Keratinocyte (primary cell): ENCODE measurements at regions not wholly inside any gene's neighbourhood (a gene's known extent, or its start where the extent isn't known, plus 50 kb on each side); places are given as distances from the start of the nearest gene placed in this dataset.
"Not testable (repeated sequence)": the region's sequence is repeated elsewhere in the genome, so short reads cannot be mapped to it uniquely, and the experiment has no call there.

Source experiments
- DNase-seq: peaks from one replicate; pipeline ENCODE4 v3.0.0-alpha.2; 2011; ENCODE audit warnings: low read depth, missing footprints, low spot score
- FAIRE-seq: peaks from 2 replicates; lab custom pipeline; 2011; peaks lifted over from hg19 to GRCh38; lab: Jason Lieb, UNC
- H2AFZ ChIP-seq: 2 replicates; pipeline ENCODE4 v1.6.0; 2012; ENCODE audit warnings: low read length, control low read depth, inconsistent platforms; ENCODE audit not compliant: control insufficient read depth
- H3K27ac ChIP-seq: 2 replicates; pipeline ENCODE4 v1.5.1; 2011; ENCODE audit warnings: low read length; ENCODE audit not compliant: control insufficient read depth, insufficient read depth
- H3K27me3 ChIP-seq: 3 replicates; pipeline ENCODE4 v1.6.0; 2011; ENCODE audit warnings: low read length; ENCODE audit not compliant: control insufficient read depth, insufficient read depth; ENCODE audit errors: extremely low read depth
- H3K36me3 ChIP-seq, 2 experiments: 2 replicates in 1 of 2; 3 replicates in 1 of 2; pipeline ENCODE4 v1.5.1; 2011; ENCODE audit warnings: low read length in 2 of 2, mild to moderate bottlenecking in 1 of 2; ENCODE audit not compliant: control insufficient read depth in 2 of 2, insufficient read depth in 2 of 2; ENCODE audit errors: extremely low read depth in 1 of 2
- H3K4me1 ChIP-seq: 3 replicates; pipeline ENCODE4 v1.5.1; 2011; ENCODE audit warnings: low read length; ENCODE audit not compliant: control insufficient read depth, insufficient read depth; ENCODE audit errors: extremely low read depth
- H3K4me2 ChIP-seq: 3 replicates; pipeline ENCODE4 v1.6.0; 2011; ENCODE audit warnings: low read depth, low read length; ENCODE audit not compliant: control insufficient read depth, insufficient read depth; ENCODE audit errors: extremely low read depth
- H3K4me3 ChIP-seq, 3 experiments: fragments of 200-600 bp in 1 of 3; sonication (generic) in 1 of 3; 2 replicates in 2 of 3; 3 replicates in 1 of 3; pipeline ENCODE4 v1.5.1; 2011 to 2016; ENCODE audit warnings: low read length in 3 of 3, mild to moderate bottlenecking in 3 of 3, control low read depth in 2 of 3, inconsistent platforms in 1 of 3, low read depth in 1 of 3, mixed read lengths in 1 of 3, mixed run types in 1 of 3, moderate library complexity in 1 of 3; ENCODE audit not compliant: control insufficient read depth in 2 of 3, insufficient read depth in 2 of 3; ENCODE audit errors: extremely low read depth in 1 of 3
- H3K79me2 ChIP-seq: 2 replicates; pipeline ENCODE4 v1.6.0; 2012; ENCODE audit warnings: low read length; ENCODE audit not compliant: control insufficient read depth, insufficient read depth
- H3K9ac ChIP-seq: 3 replicates; pipeline ENCODE4 v1.6.0; 2011; ENCODE audit warnings: low read length; ENCODE audit not compliant: control insufficient read depth, insufficient read depth; ENCODE audit errors: extremely low read depth
- H3K9me1 ChIP-seq: 3 replicates; pipeline ENCODE4 v1.6.0; 2011; ENCODE audit warnings: low read length; ENCODE audit not compliant: control insufficient read depth, insufficient read depth; ENCODE audit errors: extremely low read depth
- H3K9me3 ChIP-seq: 2 replicates; pipeline ENCODE4 v1.5.1; 2012; ENCODE audit warnings: low read depth, low read length; ENCODE audit not compliant: control insufficient read depth
- H4K20me1 ChIP-seq: 3 replicates; pipeline ENCODE4 v1.6.0; 2011; ENCODE audit warnings: low read length; ENCODE audit not compliant: control insufficient read depth, insufficient read depth; ENCODE audit errors: extremely low read depth
- CTCF ChIP-seq, 3 experiments: IDR thresholded peaks in 1 of 3; conservative IDR thresholded peaks in 1 of 3; optimal IDR thresholded peaks in 1 of 3; 2 replicates in 2 of 3; 3 replicates in 1 of 3; pipeline versions ENCODE3 to v1.5.1; 2011; ENCODE audit warnings: low read length in 3 of 3, mild to moderate bottlenecking in 3 of 3, moderate library complexity in 2 of 3, control low read depth in 1 of 3, inconsistent platforms in 1 of 3; ENCODE audit not compliant: insufficient read depth in 2 of 3; ENCODE audit errors: extremely low read depth in 1 of 3
- EZH2 ChIP-seq: IDR thresholded peaks from one replicate; pipeline ENCODE4 v1.6.1; 2012; ENCODE audit warnings: inconsistent platforms, mild to moderate bottlenecking, low read length, moderate library complexity
- dilution Hi-C: fragments of 300-500 bp; cut with MboI; formaldehyde crosslinking; loops from one replicate; pipeline ENCODE4 v1.7.0; 2020; ENCODE audit warnings: low sequenced_read_pairs; ENCODE audit not compliant: extremely low pct_ligation_motif_present

DNA sequence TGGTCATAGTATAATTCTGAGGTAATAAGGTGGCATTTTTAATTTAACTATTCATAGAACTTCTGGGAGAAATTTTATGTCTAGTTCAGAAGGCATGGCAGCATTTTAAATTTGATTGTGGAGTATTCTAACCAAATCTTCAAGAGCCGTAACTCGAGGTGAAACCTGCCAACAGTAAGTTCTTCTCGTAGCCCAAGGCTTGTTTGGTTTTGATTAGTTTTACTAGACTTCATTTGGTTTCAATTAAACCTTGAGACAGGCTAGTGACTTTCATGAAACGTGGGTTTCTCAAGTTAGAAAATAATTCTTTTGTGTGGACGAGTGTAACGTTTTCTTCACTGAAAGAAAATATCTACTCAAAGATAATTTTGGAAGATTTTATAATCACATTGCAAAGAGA, 395.5 kb downstream of the USP25 start:
- H3K9ac ChIP-seq = no peak overlapping the region
- no peaks in the 10 kb centered on the region for H3K79me2 ChIP-seq
- no peak overlapping the region for H2AFZ ChIP-seq
- H3K4me3 ChIP-seq = no peak overlapping the region
- no peaks in the 10 kb centered on the region for H4K20me1 ChIP-seq
- no peak overlapping the region for H3K27ac ChIP-seq
- dilution Hi-C loops = no loop called here
- no peaks in the 10 kb centered on the region for H3K36me3 ChIP-seq
- no peaks in the 10 kb centered on the region for H3K27me3 ChIP-seq
- no peaks in the 10 kb centered on the region for H3K9me3 ChIP-seq
- FAIRE-seq (no peak), DNase-seq (no peak)
- no peaks in the 10 kb centered on the region for H3K9me1 ChIP-seq
- TF ChIP-seq CTCF (optimal IDR thresholded peaks at IDR 0.05 in 1 of 3, IDR thresholded peaks at IDR 0.05 in 1 of 3, conservative IDR thresholded peaks at IDR 0.05 in 1 of 3; ENCODE audit: extremely low read depth in 1 of 3, insufficient read depth in 2 of 3, low read length in 3 of 3) (no peak), EZH2 (no peak)
- H3K4me1 ChIP-seq = peaks cover 9% of the 10 kb centered on the region
- no peak overlapping the region for H3K4me2 ChIP-seq

GRCh38 chr21:16132453-16132852, 402.7 kb downstream of the USP25 start:
- H2AFZ ChIP-seq, H3K4me3 ChIP-seq, H3K9me3 ChIP-seq, H4K20me1 ChIP-seq, H3K36me3 ChIP-seq, FAIRE-seq, DNase-seq, H3K4me2 ChIP-seq, H3K27ac ChIP-seq, H3K4me1 ChIP-seq, H3K9ac ChIP-seq, H3K9me1 ChIP-seq, H3K27me3 ChIP-seq, dilution Hi-C loops, H3K79me2 ChIP-seq: not testable (repeated sequence)

DNA sequence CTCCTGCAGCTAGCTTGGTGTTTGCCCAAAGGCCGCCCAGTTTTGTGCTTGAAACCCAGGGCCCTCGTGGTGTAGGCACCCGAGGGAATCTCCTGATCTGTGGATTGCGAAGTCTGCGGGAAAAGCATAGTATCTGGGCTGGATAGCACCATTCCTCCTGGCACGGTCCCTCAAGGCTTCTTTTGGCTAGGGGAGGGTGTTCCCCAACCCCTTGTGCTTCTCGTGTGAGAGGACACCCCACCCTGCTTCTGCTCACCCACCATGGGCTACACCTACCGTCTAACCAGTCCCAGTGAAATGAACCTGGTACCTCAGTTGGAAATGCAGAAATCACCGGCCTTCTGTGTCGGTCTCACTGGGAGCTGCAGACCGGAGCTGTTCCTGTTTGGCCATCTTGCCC, 403.5 kb downstream of the USP25 start:
- H3K79me2 ChIP-seq = no peaks in the 10 kb centered on the region
- H3K9me1 ChIP-seq = no peaks in the 10 kb centered on the region
- H3K27me3 ChIP-seq = no peaks in the 10 kb centered on the region
- no peak for DNase-seq
- no peak for FAIRE-seq
- no peak overlapping the region for H3K4me3 ChIP-seq
- no peak overlapping the region for H3K4me2 ChIP-seq
- no peak overlapping the region for H3K9ac ChIP-seq
- no peaks in the 10 kb centered on the region for H3K36me3 ChIP-seq
- no peak overlapping the region for H3K27ac ChIP-seq
- H4K20me1 ChIP-seq = no peaks in the 10 kb centered on the region
- no peak overlapping the region for H2AFZ ChIP-seq
- dilution Hi-C loops = no loop called here
- H3K9me3 ChIP-seq = no peaks in the 10 kb centered on the region
- no peaks in the 10 kb centered on the region for H3K4me1 ChIP-seq
- TF ChIP-seq CTCF (optimal IDR thresholded peaks at IDR 0.05 in 1 of 3, IDR thresholded peaks at IDR 0.05 in 1 of 3, conservative IDR thresholded peaks at IDR 0.05 in 1 of 3; ENCODE audit: extremely low read depth in 1 of 3, insufficient read depth in 2 of 3, low read length in 3 of 3) = no peak
- TF ChIP-seq EZH2 = no peak
